RPMI7951 (cell line): ENCODE measurements at regions not wholly inside any gene's neighbourhood (a gene's known extent, or its start where the extent isn't known, plus 50 kb on each side); places are given as distances from the start of the nearest gene placed in this dataset.
"Not testable (repeated sequence)": the region's sequence is repeated elsewhere in the genome, so short reads cannot be mapped to it uniquely, and the experiment has no call there.

Experiments used
- DNase-seq: peaks from one replicate; pipeline ENCODE4 v3.0.0-alpha.2; 2012; ENCODE audit warnings: low read depth

DNA sequence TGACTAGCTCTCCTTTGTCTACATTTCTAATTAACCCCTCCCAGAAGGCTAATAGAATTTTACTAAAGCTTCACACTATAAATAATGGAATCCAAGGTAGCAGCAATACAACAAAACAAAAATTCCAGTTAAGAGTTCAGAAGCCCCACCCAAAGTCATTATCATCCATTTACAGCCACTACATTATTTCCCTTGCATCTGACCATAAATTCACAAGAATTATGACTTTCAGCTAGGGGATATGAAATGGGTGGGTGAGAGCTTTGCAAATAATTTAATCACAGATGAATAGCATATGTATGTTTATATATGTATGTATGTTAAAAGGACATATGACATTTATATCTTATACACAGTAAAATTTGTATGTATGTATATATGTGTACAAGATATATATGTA, 65.3 kb upstream of the PTGDR start:
- DNase-seq: no peak

DNA sequence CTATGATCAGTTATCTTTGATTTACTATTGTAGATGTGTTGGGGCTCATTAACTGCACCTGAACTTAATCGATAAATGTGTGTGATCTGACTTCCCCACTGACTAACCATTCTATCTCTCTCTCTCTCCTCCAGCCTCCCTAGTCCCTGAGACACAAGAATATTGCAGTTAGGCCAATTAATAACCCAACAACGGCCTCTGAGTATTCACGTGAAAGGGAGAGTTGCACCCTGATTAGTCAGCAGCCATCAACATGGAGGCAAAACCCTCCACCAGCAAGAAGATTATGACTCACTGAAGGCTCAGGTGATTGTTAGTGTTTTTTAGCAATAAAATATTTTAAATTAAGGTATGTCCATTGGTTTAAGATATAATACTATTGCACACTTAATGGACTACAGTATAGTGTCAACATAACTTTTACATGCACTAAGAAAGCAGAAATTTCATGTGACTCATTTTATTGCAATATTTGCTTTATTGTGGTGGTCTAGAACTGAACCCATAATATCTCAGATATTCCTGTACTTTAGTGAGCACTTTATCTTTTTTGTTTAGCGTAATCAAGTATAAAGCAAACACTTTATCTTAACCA, 77.1 kb upstream of the PTGDR start:
- no peak for DNase-seq

DNA sequence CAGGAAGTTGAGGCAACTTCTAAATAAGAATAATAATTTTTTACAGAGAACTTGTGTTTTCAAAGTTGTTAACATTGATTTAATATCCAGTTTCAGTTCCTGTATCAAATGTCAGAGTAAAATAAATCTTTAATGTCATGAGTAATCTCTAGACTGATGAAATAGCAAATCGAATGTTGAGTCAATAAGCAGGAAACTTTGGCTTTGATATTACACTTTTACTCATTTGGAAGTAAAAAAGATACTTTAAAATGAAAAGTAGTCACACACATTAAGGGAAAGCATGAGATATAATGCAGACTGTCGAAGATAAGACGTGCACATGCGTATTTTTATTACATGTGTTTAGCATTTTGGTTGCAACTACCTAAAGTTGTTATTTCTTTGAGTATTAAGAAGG, 78.2 kb upstream of the PTGDR start:
- DNase-seq: no peak

DNA sequence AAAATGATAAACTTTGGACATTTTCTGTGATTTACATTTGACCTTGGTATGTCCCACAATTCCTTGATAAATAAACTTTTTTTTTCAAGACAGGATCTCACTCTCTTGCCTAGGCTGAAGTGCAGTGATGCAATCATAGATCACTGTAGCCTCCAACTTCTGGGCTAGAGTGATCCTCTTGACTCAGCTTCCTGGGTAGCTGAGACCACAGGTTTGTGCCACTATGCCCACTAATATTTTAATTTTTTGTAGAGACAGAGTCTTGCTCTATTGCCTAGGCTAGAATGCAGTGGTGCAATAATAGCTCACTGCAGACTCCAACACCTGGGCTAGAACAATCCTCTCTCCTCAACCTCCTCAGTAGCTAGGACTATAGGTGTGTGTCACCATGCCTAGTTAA, 79.1 kb upstream of the PTGDR start:
- no peak for DNase-seq

DNA sequence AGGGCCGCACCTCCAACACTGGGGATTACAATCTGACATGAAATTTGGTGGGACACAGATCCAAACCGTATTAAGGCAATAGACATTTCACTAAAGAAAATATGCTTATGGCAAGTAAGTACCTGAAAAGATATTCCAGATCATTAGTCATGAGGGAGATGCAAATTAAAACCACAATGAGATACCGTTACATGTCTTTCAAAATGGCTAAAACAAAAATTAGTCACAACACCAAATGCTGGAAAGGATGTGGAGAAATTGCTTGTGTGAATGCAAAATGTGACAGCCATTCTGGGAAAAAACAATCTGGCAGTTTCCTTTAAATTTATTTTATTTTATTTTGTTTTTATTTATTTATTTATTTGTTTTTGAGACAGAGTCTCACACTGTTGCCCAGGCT, 82.3 kb upstream of the PTGDR start:
- DNase-seq: no peak

DNA sequence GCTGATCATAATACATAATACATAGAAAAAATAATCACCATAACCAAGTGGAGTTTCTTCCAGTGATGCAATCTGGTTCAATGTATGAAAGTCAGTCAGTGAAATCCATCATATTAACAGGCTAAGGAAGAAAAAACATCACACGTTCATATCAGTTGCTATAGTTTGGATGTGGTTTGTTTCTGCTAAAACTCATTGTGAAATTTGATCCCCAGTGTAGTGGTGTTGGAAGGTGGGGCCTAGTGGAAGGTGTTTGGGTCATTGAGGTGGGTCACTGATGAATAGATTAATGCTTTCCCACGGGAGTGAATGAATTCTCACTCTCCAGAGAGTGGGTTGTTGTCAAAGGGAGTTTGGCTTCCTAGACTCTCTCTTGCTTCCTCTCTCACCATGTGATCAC, 84.6 kb upstream of the PTGDR start:
- no peak for DNase-seq

DNA sequence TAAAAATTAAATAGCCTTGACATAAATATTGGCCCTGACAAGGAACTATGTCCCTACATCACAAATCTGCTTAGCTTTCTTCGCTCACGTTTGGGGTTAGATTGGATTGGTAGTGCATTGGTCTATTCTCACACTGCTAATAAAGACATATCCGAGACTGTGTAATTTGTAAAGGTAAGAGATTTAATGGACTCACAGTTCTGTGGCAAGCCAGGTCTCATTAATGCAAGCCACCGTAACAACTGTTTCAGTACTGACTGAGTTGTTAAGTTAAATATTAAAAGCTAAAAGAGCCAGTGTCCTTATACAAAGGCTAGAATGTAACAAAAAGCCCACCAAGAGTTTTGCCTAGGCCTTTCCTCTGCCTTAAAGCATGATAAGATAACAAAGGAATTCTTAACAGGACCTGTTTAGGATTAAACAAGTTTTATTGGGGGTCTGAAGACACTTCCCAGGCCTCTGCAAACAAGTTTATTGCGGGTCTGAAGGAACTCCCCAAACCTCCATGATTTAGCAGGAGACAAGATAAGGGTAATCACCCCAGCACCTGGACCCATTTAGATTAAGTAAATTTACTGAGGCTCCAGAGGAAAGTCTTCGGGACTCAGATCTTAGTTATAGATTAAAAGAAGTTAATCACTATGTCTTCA, 88.2 kb upstream of the PTGDR start:
- no peak for DNase-seq

DNA sequence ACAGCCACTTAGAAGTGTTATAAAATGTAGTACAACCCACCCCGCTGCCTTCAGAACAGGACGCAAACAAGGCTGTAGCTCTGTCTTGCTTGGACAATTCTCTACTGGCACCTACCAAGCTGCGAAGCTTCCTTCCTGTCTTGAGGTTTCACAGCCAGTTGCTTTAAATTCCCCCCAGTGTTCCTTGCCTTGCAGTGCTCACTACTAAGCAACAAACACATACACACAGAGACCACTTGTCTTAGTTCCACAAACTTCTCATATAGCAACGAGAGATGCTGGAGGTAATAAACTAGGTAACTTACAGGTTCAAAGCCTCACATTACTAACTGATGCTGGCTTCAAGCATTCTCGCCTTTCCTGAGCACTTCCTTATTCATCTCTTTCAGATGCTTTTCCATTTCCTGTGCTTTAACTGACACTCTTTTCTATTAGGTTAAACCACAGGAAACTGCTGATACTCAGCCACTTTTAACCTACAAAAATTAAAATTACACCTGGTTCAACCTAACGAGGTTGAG, 91.5 kb upstream of the PTGDR start:
- DNase-seq: no peak

DNA sequence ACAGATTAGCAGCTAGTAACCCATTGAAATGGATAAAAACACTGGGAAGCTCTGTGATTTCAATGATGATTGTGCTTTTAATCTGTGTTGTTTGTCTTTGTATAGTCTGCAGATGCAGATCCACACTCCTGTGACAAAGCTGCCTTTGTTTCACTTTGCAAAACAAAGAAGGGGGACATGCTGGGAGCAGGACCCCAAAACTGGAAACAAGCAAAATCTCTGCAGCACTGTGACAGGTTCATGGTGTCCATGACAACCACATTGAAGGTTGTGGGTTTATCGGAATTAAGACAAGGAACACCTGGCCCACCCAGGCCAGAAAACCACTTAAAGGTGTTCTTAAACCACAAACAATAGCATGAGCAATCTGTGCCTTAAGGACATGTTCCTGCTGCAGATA, 95.6 kb upstream of the PTGDR start:
- DNase-seq: not testable (repeated sequence)

DNA sequence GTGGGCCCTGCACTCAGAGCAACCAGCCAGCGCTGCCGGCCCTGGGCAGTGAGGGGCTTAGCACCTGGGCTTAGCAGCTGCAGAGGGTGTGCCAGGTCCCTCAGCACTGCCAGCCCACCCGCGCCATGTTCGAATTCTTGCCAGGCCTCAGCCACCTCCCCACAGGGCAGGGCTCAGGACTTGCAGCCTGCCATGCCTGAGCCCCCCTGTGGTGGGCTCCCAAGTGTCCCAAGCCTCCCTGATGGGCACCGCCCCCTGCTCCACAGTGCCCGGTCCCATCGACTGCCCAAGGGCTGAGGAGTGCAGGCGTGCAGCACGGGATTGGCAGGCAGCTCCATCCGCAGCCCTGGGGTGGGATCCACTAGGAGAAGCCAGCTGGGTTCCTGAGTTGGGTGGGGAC, 98.0 kb upstream of the NID2 start:
- no peak for DNase-seq

DNA sequence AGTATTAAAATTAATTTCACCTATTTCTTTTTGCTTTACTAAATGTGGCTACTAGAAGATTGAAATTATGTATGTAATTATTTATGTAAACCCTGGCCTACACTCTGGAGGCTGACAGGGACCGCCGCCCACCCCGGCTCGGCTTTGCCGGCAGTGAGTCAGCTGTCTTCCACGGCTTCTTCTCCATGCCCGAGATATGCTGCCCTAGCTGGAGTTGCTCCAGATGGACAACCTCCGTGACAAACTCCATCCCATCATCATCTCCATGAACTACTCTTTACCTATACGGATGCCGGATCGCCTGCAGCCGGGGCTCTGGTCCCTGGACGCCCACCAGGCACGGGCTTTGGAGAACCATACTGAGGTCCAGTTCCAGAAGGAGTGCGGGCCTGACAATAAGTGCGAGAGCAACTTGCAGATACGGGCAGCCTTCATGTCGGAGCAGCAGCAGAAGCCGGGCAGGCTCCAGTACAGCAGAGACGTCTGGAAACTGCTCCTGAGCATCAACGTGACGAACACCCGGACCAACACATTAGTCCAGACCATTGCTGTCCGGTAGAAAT, 86.9 kb upstream of the NID2 start:
- DNase-seq: peak; percentile 5

DNA sequence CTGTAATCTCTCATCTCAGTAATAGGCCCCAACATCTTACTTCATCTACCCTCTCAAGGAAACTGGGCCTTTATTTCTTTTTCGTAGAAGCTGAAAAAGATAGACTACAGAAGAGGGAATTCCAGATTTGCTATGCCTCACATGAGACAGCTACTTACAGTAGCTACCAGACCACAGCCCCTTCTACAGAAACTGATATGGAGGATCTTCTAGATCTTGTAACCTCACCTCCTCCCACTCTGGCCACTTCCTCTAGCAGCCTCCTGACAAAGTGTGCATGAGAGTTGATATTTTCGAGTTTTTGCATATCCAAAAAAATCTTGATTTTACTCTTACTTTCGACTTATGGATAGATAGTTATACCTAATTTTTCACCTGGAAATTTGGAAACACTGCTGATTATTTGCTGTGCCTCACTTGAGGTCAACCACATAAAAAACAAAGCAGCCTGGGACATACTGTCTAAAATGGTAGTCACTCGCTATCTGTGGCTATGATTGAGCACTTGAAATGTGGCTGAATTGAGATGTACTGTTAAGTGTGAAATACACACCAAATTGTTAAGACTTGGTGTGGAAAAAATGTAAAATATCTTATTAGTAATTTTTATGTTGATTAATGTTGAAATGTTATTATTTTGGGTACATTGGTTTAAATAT, 86.3 kb upstream of the NID2 start:
- no peak for DNase-seq

DNA sequence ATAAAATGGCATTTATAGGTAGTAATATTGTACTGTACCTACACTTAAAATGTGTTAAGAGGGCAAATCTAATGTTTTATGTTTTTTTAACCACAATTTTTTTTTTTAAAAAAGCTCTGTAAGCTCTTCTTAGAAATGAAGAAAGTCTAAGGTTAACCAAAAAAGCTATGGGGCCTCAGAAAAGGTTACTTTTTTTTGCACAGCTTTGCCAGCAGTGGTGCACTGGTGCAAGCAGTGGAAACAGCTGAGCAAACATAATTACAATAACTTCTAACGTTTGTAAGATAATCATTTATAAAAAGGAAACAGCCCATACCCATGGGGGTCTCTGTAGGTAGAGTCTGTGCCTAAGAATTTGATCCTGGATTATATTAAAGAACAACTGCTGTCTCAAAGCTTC, 85.1 kb upstream of the NID2 start:
- DNase-seq: no peak

DNA sequence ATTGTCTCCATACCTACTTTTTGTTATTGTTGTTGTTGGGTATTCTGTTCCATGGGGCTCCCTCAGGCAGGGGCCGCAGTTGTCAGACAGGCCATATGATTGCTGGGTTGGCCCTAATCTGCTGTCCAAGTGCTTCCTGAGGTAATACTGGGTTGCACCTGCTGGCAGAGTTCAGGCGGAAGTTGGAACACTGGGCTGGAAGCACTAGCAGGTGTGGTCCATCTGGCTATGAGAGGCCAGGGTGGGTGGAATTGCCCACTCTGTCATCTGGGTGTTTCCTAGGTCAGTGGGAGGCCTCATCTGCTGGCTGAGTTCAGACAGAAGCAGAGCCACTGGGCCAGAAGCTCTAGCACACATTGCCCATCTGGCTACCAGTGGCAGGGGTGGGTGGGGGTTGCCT, 81.3 kb upstream of the NID2 start:
- no peak for DNase-seq

DNA sequence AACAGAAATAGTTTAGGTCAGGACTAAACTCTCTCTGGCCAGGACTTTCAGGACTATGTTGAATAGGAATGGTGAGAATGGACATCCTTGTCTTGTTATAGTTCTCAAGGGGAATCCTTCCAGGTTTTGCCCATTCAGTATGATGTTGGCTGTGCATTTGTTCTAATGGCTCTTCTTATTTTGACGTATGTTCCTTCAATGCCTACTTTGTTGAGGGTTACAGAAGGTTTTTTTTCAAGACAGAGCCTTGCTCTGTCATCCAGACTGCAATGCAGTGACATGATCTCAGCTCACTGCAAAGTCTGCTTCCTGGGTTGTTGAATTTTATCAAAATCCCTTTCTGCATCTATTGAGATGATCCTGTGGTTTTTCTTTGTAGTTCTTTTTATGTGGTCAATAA, 79.5 kb upstream of the NID2 start:
- no peak for DNase-seq

DNA sequence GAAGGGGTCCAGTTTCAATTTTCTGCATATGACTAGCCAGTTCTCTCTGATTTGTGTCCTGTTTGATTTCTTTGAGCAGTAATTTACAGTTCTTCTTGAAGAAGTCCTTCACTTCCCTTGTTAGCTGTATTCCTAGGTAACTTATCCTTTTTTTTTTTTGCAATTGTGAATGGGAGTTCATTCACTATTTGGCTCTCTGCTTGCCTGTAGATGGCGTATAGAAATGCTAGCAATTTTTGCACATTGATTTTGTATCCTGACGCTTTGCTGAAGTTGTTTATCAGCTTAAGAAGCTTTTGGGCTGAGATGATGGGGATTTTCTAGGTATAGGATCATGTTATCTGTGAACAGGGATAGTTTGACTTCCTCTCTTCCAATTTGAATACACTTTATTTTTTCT, 77.6 kb upstream of the NID2 start:
- DNase-seq: no peak

DNA sequence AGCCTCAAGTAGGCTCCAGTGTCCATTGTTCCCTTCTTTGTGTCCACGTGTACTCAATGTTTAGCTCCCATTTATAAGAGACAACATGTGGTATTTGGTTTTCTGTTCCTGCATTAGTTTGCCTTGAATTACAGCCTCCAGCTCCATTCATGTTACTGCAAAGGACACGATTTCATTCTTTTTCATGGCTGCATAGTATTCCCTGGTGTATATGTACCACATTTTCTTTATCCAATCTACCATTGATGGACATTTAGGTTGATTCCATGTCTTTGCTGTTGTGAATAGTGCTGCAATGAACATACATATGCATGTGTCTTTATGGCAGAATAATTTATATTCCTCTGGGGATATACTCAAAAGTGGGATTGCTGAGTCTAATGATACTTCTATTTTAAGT, 75.2 kb upstream of the NID2 start:
- DNase-seq: not testable (repeated sequence)

DNA sequence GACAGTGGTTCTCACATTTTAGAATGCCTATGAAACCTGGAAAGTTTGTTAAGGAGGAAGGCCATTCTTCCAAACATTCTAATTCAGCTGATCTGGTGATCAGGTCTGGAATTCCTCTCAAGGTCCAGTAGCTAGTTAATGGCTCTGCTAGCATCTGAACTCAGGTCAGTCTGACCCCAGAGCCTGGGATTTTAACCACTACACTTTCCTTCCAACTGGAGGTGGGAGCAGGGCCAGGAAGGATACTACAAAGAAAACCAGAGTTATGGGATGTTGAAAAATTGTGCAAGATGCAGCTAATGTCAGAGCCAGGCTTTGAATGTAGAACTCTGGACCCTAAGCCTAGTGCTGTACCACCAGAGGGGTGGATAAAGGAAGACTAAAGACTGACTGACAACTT, 73.6 kb upstream of the NID2 start:
- DNase-seq: no peak

DNA sequence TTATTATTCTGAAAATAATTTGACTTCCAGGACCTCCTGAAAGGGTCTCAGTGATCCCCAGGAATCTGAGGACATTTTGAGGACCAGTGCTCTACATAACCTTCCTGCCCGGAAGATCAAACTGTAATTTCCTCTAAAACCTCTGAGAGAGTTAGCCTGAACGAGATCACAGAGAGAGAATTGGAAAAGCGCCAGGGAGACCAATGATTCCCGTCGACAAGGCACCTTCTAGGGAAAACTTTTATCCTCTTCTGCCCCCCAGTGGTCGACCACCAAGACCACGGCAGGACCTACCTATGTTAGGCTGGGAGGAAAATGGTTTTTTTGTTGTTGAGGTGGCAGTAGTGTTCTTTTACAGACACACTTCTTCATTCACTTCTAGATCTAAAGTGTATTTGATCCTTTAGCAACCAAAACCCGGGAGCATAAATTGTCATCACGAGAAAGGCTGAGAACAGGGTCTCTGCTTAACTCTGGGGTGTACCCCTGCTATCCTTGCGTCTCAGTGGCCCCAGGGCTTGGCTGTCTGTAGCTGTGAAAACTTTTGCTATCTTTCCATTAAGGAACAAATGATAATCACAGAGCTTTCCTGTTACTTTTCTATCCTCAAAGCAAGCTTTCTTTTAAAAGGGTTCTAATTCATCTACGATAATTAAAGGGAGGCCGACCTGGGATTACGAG, 62.9 kb upstream of the NID2 start:
- DNase-seq: peak; percentile 89

DNA sequence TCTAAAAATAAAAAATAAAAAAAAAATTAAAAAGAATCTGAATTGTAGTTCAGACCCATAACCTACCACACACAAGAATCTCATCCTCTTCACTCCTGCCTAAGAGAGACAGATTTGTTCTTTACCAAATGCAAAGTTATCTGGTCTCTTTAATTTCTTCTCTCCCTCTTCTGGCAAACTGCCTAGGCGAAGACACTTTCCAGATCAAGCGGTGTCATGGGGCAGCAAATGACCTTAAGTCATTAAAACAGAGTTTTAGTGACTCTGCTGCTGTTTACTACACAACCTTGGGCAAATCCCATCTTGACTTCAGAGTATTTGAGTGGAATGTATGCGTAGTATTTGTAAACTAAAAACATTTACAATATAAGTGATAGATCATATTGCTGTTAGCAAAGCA, 60.9 kb upstream of the NID2 start:
- DNase-seq: no peak

DNA sequence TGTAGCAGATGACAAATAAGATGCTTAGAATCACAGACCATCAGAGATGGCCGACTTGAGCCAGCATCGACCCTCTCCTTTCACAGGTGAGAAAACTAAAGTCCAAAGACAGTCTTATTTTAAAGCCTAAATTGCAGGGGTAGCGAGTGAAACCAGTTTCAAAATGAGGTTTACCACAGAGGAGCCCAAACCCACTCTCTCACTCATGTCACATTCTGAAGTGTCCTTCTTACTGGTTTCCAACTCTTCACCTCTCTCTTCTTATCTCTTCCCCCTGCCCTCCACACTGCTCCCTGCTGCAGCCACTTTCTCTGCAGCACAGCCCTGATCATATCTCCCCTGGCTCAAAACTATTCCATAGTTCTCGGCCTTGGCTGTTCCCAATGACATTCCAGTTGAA, 57.0 kb upstream of the NID2 start:
- no peak for DNase-seq
